ENCODE measurements at regions not wholly inside any gene's neighbourhood (a gene's known extent, or its start where the extent isn't known, plus 50 kb on each side); places are given as distances from the start of the nearest gene placed in this dataset.

DNA sequence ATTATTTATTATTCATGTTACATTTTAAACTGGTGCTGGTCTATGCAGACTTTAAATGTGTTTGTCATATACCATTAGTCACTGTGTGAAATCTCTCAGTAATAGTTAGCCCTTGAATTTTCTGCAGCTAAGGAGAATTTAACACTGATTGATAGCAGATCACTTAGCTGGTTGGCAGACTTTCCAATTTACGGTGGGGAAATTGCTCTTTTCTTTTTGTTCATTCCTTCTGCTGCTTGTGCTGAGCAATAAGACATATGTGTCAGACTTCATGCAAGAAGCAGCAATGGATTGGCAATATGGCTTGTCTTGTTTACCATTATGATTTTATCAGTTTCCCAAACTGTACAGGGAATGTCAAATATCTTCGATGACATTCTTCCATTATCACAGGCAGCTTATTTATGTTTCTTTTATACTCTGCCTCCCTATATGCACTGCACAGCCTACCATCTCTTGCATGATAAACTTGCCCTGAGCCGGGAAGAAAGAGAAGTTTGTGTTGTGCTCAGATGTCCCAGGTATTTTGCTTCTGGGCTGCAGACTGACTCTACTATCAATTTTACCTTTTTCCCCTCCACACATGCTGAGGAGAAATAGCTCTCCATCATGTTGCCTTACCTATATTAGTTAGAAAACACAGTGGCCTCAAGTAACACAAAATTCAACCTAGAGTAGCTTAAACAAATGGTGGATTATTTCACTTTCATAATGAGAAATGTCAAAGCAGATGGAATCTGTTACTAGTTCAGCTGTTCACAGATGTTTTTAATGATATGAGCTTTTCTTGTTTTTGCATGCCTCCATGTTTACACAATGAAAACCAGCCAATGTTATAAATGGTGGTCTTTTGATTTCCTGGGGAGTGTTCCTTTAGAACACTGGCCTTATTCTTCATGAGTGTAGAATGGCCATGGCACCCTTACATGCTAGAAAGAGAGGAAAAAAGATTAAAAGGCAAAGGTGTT is 968.1 kb upstream of the GOT2 start:
- peaks cover 0 to 1% of the 10 kb centered on the region in 2 donors for H3K9me3 ChIP-seq (ENCODE audit: control insufficient read depth in 2 of 2, insufficient read depth in 1 of 2, low read depth in 1 of 2, low read length in 1 of 2)
- no peak overlapping the region for H3K4me3 ChIP-seq (ENCODE audit: low read depth in 1 of 3, low read length in 3 of 3)
- no peaks in the 10 kb centered on the region for H3K36me3 ChIP-seq (ENCODE audit: control insufficient read depth in 3 of 3, insufficient read depth in 2 of 3, low read depth in 1 of 3, low read length in 3 of 3)
- H3K27ac ChIP-seq (ENCODE audit: low read depth in 1 of 3, low read length in 2 of 3), result no peak overlapping the region
- no peaks in the 10 kb centered on the region for H3K4me1 ChIP-seq (ENCODE audit: control insufficient read depth in 3 of 3, insufficient read depth in 2 of 3, low read depth in 1 of 3, low read length in 2 of 3)
- FAIRE-seq, result no peak
- no peaks in the 10 kb centered on the region for H3K27me3 ChIP-seq (ENCODE audit: control insufficient read depth in 3 of 3, insufficient read depth in 3 of 3, low read length in 3 of 3)
- 61 to 74% (median 68%) methylated on average over 3 of the region's 3 CpGs for WGBS, 3 donors
- DNase-seq, result no peak

DNA sequence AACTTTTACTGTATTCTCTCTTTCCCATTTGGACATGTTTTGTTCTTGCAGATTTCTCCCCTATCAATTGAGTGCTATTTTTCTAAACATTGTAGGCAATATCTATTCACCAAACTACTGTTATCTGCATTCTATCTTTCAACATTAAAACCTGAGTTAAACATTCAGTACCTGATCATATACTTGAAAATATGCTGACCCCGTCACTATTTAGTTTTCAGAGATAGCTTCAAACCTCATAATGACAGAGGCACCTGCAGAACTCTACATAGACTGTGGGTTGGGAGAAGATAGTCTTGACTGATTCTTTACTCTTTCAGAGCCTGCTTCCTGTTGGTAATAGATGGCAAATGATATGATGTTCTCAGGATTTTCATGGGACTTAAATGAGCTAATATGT is 965.7 kb upstream of the GOT2 start:
- 56 to 76% (median 67%) methylated on average over 1 of the region's 1 CpG for WGBS, 3 donors
- no peak overlapping the region for H3K4me3 ChIP-seq (ENCODE audit: low read depth in 1 of 3, low read length in 3 of 3)
- no peaks in the 10 kb centered on the region for H3K36me3 ChIP-seq (ENCODE audit: control insufficient read depth in 3 of 3, insufficient read depth in 2 of 3, low read depth in 1 of 3, low read length in 3 of 3)

DNA sequence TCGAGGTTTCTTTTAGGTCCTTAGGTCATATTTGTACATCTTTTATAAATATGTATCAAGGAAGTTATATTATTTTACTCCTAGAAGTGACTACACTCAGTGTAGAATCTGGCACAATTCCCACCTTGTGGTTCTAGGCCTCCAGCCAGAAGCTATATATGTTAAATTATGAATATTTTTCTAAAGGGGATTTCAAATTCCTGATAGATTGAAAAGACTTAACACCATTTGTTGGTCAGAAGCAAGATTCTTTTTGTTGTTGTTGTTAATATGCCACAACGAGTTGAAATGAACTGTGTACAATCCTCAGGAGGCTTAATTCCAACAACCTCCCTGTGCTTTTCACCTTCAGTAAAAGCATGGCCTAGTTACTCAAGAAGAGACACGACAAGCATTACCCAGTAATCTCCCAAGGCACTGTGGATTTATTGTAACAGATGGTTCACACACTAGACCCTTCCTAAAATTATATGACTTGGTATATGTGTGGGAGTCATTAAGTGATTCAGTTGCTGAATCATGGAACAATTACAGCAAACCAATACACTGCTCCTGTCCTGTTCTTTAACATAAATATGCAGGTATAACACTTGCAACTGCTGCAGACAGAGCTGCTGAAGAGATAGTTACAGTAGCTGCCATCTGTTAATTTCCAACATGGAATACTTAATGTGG is 964.4 kb upstream of the GOT2 start:
- no peaks in the 10 kb centered on the region for H3K36me3 ChIP-seq (ENCODE audit: control insufficient read depth in 3 of 3, insufficient read depth in 2 of 3, low read depth in 1 of 3, low read length in 3 of 3)
- no peaks in the 10 kb centered on the region for H3K4me1 ChIP-seq (ENCODE audit: control insufficient read depth in 3 of 3, insufficient read depth in 2 of 3, low read depth in 1 of 3, low read length in 2 of 3)
- DNase-seq (no peak), FAIRE-seq (no peak)
- no peak overlapping the region for H3K4me3 ChIP-seq (ENCODE audit: low read depth in 1 of 3, low read length in 3 of 3)
- H3K27me3 ChIP-seq (ENCODE audit: control insufficient read depth in 3 of 3, insufficient read depth in 3 of 3, low read length in 3 of 3), result no peaks in the 10 kb centered on the region
- H3K27ac ChIP-seq (ENCODE audit: low read depth in 1 of 3, low read length in 2 of 3), result no peak overlapping the region
- WGBS, 3 donors, result 29 to 34% (median 33%) methylated on average over 3 of the region's 3 CpGs
- H3K9me3 ChIP-seq (ENCODE audit: control insufficient read depth in 2 of 2, insufficient read depth in 1 of 2, low read depth in 1 of 2, low read length in 1 of 2), result peaks cover 0 to 2% of the 10 kb centered on the region in 2 donors

More for the DNA sequence above, 965.7 kb upstream of the GOT2 start:
- peaks cover 1 to 2% of the 10 kb centered on the region in 2 donors for H3K9me3 ChIP-seq (ENCODE audit: control insufficient read depth in 2 of 2, insufficient read depth in 1 of 2, low read depth in 1 of 2, low read length in 1 of 2)
- H3K27ac ChIP-seq (ENCODE audit: low read depth in 1 of 3, low read length in 2 of 3), result no peak overlapping the region
- DNase-seq (no peak), FAIRE-seq (no peak)
- no peaks in the 10 kb centered on the region for H3K4me1 ChIP-seq (ENCODE audit: control insufficient read depth in 3 of 3, insufficient read depth in 2 of 3, low read depth in 1 of 3, low read length in 2 of 3)
- no peaks in the 10 kb centered on the region for H3K27me3 ChIP-seq (ENCODE audit: control insufficient read depth in 3 of 3, insufficient read depth in 3 of 3, low read length in 3 of 3)

DNA sequence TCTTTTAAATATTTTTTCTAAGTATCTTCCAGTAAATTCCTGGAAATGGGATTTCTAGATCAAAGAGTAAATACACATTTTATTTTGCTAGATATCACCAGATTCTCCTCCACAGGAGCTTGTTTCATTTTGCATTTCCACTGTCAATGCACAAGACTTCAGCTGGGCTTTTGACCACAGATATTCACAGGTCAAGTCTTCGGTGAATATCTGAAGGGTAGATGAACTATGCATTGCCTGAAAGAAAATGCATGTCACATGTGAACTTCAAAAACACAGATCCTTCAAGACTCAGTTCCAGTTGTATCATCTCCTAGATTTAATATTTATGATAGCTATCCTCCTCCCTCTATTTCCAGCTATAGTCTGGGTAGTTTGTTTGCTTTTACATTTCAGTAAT is 963.6 kb upstream of the GOT2 start:
- Histone ChIP-seq H3K36me3 (ENCODE audit: control insufficient read depth in 3 of 3, insufficient read depth in 2 of 3, low read depth in 1 of 3, low read length in 3 of 3) (no peaks in the 10 kb centered on the region), H3K27ac (ENCODE audit: low read depth in 1 of 3, low read length in 2 of 3) (no peak overlapping the region), H3K9me3 (ENCODE audit: control insufficient read depth in 2 of 2, insufficient read depth in 1 of 2, low read depth in 1 of 2, low read length in 1 of 2) (peaks cover 0 to 2% of the 10 kb centered on the region in 2 donors), H3K27me3 (ENCODE audit: control insufficient read depth in 3 of 3, insufficient read depth in 3 of 3, low read length in 3 of 3) (no peaks in the 10 kb centered on the region), H3K4me1 (ENCODE audit: control insufficient read depth in 3 of 3, insufficient read depth in 2 of 3, low read depth in 1 of 3, low read length in 2 of 3) (no peaks in the 10 kb centered on the region), H3K4me3 (ENCODE audit: low read depth in 1 of 3, low read length in 3 of 3) (no peak overlapping the region)
- WGBS, 3 donors, result 76 to 97% (median 90%) methylated on average over 1 of the region's 1 CpG
- FAIRE-seq, result no peak
- DNase-seq, result no peak

DNA sequence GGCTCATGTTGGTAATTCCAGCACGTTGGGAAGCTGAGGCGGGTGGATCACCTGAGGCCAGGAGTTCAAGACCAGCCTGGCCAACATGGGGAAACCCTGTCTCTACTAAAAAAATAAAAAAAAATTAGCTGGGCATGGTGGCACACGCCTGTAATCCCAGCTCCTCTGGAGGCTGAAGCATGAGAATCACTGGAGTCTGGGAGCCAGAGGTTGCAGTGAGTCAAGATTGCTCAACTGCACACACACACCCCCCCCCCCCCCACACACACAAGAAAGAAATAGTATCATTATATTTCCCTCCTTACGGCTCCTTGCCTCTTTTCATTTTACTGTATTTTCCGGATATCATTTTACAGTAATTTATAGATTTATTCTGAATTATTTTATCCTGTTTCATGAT is 963.1 kb upstream of the GOT2 start:
- DNase-seq (no peak), FAIRE-seq (no peak)
- peaks cover 0 to 2% of the 10 kb centered on the region in 2 donors for H3K9me3 ChIP-seq (ENCODE audit: control insufficient read depth in 2 of 2, insufficient read depth in 1 of 2, low read depth in 1 of 2, low read length in 1 of 2)
- no peaks in the 10 kb centered on the region for H3K27me3 ChIP-seq (ENCODE audit: control insufficient read depth in 3 of 3, insufficient read depth in 3 of 3, low read length in 3 of 3)
- no peaks in the 10 kb centered on the region for H3K4me1 ChIP-seq (ENCODE audit: control insufficient read depth in 3 of 3, insufficient read depth in 2 of 3, low read depth in 1 of 3, low read length in 2 of 3)
- no peak overlapping the region for H3K27ac ChIP-seq (ENCODE audit: low read depth in 1 of 3, low read length in 2 of 3)
- no peak overlapping the region for H3K4me3 ChIP-seq (ENCODE audit: low read depth in 1 of 3, low read length in 3 of 3)
- 78 to 81% (median 80%) methylated on average over 5 of the region's 5 CpGs for whole genome bisulfite sequencing, 3 donors
- no peaks in the 10 kb centered on the region for H3K36me3 ChIP-seq (ENCODE audit: control insufficient read depth in 3 of 3, insufficient read depth in 2 of 3, low read depth in 1 of 3, low read length in 3 of 3)

DNA sequence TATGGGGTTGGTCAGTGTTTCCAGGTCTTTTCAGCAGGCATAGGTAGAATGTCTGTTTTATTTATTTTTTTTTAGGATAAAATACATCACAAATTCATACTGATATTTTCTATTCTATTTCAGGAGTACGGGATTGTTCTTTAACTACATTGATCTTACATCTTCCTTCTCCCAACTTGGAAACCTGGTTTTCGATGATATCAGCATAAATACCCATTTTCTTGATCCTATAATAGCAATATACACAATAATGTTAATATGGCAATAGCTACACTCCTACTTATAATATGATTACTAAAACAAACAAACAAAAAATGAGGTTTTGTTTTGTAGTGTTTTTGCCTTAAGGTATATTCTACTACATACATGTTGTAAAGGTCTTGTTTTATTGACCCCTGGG is 962.4 kb upstream of the GOT2 start:
- Histone ChIP-seq H3K4me3 (ENCODE audit: low read depth in 1 of 3, low read length in 3 of 3) (no peak overlapping the region), H3K9me3 (ENCODE audit: control insufficient read depth in 2 of 2, insufficient read depth in 1 of 2, low read depth in 1 of 2, low read length in 1 of 2) (peaks cover 0 to 2% of the 10 kb centered on the region in 2 donors), H3K36me3 (ENCODE audit: control insufficient read depth in 3 of 3, insufficient read depth in 2 of 3, low read depth in 1 of 3, low read length in 3 of 3) (no peaks in the 10 kb centered on the region), H3K4me1 (ENCODE audit: control insufficient read depth in 3 of 3, insufficient read depth in 2 of 3, low read depth in 1 of 3, low read length in 2 of 3) (no peaks in the 10 kb centered on the region), H3K27me3 (ENCODE audit: control insufficient read depth in 3 of 3, insufficient read depth in 3 of 3, low read length in 3 of 3) (no peaks in the 10 kb centered on the region), H3K27ac (ENCODE audit: low read depth in 1 of 3, low read length in 2 of 3) (no peak overlapping the region)
- DNase-seq, result no peak
- no peak for FAIRE-seq
- 62 to 69% (median 69%) methylated on average over 2 of the region's 2 CpGs for WGBS, 3 donors

DNA sequence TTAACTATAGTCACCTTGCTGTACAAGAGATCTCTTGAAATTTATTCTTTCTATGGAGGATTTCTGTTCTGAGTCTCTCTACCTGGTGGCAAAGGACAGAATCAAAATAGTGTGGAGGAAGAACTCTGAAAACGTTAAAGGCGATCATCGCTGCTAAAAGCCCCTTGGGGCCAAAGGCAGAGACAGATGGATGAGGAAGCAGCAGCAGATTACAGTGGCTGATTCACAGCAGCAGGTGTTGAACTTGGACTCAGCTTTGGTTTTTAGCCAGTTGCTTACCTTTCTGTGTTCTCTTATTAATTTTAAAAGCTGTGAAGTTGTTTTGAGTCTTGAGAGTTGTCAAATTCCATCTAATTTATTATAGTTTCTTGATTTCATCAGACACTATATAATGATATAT is 956.1 kb upstream of the GOT2 start:
- no peak overlapping the region for H3K27ac ChIP-seq (ENCODE audit: low read depth in 1 of 3, low read length in 2 of 3)
- DNase-seq (no peak), FAIRE-seq (no peak)
- H3K27me3 ChIP-seq (ENCODE audit: control insufficient read depth in 3 of 3, insufficient read depth in 3 of 3, low read length in 3 of 3), result no peaks in the 10 kb centered on the region
- H3K4me1 ChIP-seq (ENCODE audit: control insufficient read depth in 3 of 3, insufficient read depth in 2 of 3, low read depth in 1 of 3, low read length in 2 of 3), result no peaks in the 10 kb centered on the region
- peaks cover 0 to 13% of the 10 kb centered on the region in 2 donors for H3K9me3 ChIP-seq (ENCODE audit: control insufficient read depth in 2 of 2, insufficient read depth in 1 of 2, low read depth in 1 of 2, low read length in 1 of 2)
- 83 to 87% (median 85%) methylated on average over 3 of the region's 3 CpGs for WGBS, 3 donors
- H3K4me3 ChIP-seq (ENCODE audit: low read depth in 1 of 3, low read length in 3 of 3), result no peak overlapping the region
- no peaks in the 10 kb centered on the region for H3K36me3 ChIP-seq (ENCODE audit: control insufficient read depth in 3 of 3, insufficient read depth in 2 of 3, low read depth in 1 of 3, low read length in 3 of 3)

DNA sequence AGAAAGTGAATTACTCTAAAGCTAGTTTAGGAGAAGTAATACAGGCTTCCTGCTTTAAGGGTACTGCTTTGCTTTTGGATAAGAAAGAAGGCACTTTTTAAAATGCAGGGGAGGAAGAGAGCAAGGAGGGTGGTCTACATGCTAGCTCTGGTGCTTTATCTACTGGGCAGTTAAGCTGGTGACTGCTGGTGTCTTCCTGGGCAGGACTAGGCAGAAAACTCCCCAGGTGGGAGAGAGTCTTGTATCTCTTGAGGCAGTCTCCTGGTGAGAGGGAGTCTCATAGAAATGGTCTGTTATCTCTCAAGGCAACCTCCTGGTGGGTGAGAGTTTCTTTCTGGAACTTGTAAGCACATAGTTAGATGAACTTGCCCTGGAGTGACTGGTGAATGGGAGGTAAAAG is 953.9 kb upstream of the GOT2 start:
- Histone ChIP-seq H3K4me3 (ENCODE audit: low read depth in 1 of 3, low read length in 3 of 3) (no peak overlapping the region), H3K36me3 (ENCODE audit: control insufficient read depth in 3 of 3, insufficient read depth in 2 of 3, low read depth in 1 of 3, low read length in 3 of 3) (no peaks in the 10 kb centered on the region), H3K27me3 (ENCODE audit: control insufficient read depth in 3 of 3, insufficient read depth in 3 of 3, low read length in 3 of 3) (no peaks in the 10 kb centered on the region), H3K9me3 (ENCODE audit: control insufficient read depth in 2 of 2, insufficient read depth in 1 of 2, low read depth in 1 of 2, low read length in 1 of 2) (peaks cover 0 to 12% of the 10 kb centered on the region in 2 donors), H3K27ac (ENCODE audit: low read depth in 1 of 3, low read length in 2 of 3) (no peak overlapping the region), H3K4me1 (ENCODE audit: control insufficient read depth in 3 of 3, insufficient read depth in 2 of 3, low read depth in 1 of 3, low read length in 2 of 3) (no peaks in the 10 kb centered on the region)
- FAIRE-seq (no peak), DNase-seq (no peak)

Measured in small intestine (tissue), 7 donors.